LoVo (cell line): ENCODE measurements at regions not wholly inside any gene's neighbourhood (a gene's known extent, or its start where the extent isn't known, plus 50 kb on each side); places are given as distances from the start of the nearest gene placed in this dataset.

Source experiments
- DNase-seq: peaks from one replicate; pipeline ENCODE4 v3.0.0-alpha.2; 2016; ENCODE audit warnings: low spot score

- DNase-seq, result no peak
Observed at GRCh38 chr9:18233311-18233710, 240.6 kb upstream of the ADAMTSL1 start.

GRCh38 chr9:18233776-18234445, 240.0 kb upstream of the ADAMTSL1 start:
- no peak for DNase-seq

- no peak for DNase-seq
Observed at GRCh38 chr9:18235181-18235908, 238.6 kb upstream of the ADAMTSL1 start.

GRCh38 chr9:18236336-18236735, 237.6 kb upstream of the ADAMTSL1 start:
- DNase-seq, result no peak

GRCh38 chr9:18237776-18238175, 236.2 kb upstream of the ADAMTSL1 start:
- no peak for DNase-seq

- no peak for DNase-seq
Observed at GRCh38 chr9:18238254-18238653, 235.7 kb upstream of the ADAMTSL1 start.

GRCh38 chr9:18238752-18239447, 235.1 kb upstream of the ADAMTSL1 start:
- DNase-seq, result peak; percentile 15

GRCh38 chr9:18240213-18240612, 233.7 kb upstream of the ADAMTSL1 start:
- no peak for DNase-seq

- DNase-seq, result no peak
Observed at GRCh38 chr9:18245911-18246310, 228.0 kb upstream of the ADAMTSL1 start.

- no peak for DNase-seq
Observed at GRCh38 chr9:18250053-18250452, 223.9 kb upstream of the ADAMTSL1 start.

- peak; percentile 20 for DNase-seq
Observed at GRCh38 chr9:18253950-18254349, 220.0 kb upstream of the ADAMTSL1 start.

GRCh38 chr9:18255158-18255629, 218.8 kb upstream of the ADAMTSL1 start:
- peak; percentile 75 for DNase-seq

- DNase-seq, result no peak
Observed at GRCh38 chr9:18255747-18256146, 218.2 kb upstream of the ADAMTSL1 start.

- DNase-seq, result no peak
Observed at GRCh38 chr9:18256568-18256967, 217.4 kb upstream of the ADAMTSL1 start.

GRCh38 chr9:18260521-18260920, 213.4 kb upstream of the ADAMTSL1 start:
- DNase-seq, result peak; percentile 22

GRCh38 chr9:18261181-18261580, 212.8 kb upstream of the ADAMTSL1 start:
- DNase-seq, result no peak

- no peak for DNase-seq
Observed at GRCh38 chr9:18263377-18263776, 210.6 kb upstream of the ADAMTSL1 start.

GRCh38 chr9:18268381-18268780, 205.6 kb upstream of the ADAMTSL1 start:
- no peak for DNase-seq

GRCh38 chr9:18269561-18269960, 204.4 kb upstream of the ADAMTSL1 start:
- no peak for DNase-seq

- no peak for DNase-seq
Observed at GRCh38 chr9:18274693-18275092, 199.3 kb upstream of the ADAMTSL1 start.

- DNase-seq, result no peak
Observed at GRCh38 chr9:18275313-18275990, 198.5 kb upstream of the ADAMTSL1 start.

GRCh38 chr9:18281291-18281690, 192.7 kb upstream of the ADAMTSL1 start:
- DNase-seq, result no peak
